Stimulated activated CD4-positive, alpha-beta T cell treated with anti-CD3 and anti-CD28 coated beads, TNF-alpha, amount 100 ng/mL, for 48 hours (primary cell): ENCODE measurements at regions not wholly inside any gene's neighbourhood (a gene's known extent, or its start where the extent isn't known, plus 50 kb on each side); places are given as distances from the start of the nearest gene placed in this dataset.

Experiments used
- DNase-seq, 3 donors: peaks; one replicate each; pipeline ENCODE4 v3.0.0-alpha.2; 2020; ENCODE audit warnings: low read depth in 3 of 3

DNA sequence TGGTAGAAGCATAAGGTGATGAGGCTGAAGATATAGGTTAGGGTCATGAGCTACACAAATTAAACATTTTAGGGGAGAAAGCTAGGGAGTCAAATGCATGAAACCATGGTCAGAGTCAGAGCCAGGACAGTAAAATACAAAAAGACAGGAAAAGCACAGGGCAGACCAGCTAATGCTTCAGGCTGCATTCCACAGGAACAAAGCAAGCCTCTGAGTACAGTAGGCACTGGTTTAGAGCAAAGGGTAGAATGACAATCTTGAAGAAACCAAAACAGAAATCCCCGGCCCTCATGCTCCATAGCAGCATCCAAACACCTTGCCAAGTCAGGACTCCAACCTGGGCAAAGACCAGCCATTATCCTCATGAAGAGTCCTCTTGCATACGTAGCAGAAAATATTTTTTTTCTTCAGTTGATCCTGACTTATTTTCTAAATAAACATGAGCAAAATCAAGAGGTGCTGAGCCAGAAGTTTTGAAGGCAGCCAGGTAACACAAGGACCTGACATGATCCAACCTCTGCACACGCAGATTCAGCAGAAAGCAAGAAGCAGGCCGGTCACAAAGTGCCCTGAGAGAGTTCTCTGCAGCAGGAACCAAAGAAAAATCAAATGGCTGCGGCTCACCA, 273.1 kb downstream of the TTLL7 start:
- no peak for DNase-seq

DNA sequence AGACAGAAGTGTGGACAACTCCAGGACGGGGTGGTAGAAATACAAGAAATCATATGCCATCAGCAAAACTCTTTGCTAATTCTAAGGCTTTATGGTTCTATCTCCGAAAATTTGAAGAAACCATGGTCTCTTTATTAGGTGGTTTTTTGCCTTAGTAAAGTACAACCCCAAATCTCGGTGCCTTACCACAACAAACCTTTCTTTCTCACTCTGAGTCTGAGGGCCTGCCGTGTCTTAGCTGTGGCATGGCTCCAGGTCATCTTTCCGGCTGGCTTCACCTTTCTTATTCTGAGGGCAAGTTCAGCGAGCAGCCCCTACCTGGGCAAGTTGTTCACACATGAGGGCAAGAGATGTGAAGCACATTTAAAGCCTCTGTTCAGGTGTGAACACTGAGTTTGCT, 280.6 kb downstream of the TTLL7 start:
- DNase-seq: no peak

DNA sequence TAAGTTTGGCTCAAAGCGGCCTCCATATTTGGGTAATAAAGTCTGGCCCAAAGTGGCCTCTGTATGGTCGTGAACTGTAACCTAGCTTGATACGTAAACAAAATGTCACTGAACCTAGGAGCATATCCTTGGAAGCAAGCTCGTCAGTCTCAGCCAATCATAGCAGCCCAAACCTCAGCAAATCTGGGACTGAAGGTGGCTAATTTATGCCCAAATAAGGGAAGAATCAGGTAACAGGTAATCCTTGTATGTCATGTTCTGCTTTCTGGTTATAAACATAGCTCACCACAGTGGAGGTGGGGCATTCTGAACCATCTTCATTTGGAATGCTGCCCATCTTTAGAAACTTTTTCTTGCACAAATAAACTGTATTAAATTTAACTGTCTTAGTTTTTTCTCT, 281.1 kb downstream of the TTLL7 start:
- DNase-seq: no peak

DNA sequence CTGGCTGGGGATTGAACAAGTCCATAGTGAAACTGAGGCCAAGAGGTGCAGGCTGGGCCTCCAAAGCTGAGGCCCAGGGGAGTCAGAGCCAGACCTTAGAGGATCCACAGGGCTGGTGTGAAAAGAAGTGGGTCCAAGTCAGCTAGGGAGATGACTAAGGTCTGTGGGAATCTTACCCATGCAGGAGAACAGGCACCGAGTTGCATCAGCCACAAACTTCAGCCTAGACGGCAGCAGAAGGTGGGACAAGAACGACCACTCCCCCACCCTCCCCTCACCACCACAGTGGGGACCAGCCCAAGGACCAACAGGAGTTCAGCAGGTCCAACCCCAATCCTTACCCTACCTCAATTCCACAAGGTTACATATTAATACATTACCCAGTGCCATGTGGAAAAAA, 282.3 kb downstream of the TTLL7 start:
- no peak for DNase-seq

DNA sequence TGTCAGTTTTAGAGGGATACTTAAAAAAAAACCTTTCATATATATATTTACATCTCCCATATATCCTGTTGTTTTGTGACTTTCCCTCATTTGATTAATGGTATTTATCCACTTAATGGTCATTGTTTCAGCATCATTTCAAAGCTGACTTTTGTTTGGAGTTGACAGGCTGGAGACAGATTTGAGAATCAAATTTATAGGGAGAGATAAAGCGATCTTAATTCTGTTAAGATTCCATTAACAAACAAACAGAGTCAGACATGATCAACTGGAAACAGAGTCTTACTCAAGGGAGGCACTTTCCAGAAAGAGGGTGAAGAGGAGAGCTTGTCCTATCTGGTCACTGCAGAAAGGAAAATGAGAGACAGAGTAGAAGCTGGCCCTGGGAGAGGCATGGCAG, 283.4 kb downstream of the TTLL7 start:
- DNase-seq: no peak

DNA sequence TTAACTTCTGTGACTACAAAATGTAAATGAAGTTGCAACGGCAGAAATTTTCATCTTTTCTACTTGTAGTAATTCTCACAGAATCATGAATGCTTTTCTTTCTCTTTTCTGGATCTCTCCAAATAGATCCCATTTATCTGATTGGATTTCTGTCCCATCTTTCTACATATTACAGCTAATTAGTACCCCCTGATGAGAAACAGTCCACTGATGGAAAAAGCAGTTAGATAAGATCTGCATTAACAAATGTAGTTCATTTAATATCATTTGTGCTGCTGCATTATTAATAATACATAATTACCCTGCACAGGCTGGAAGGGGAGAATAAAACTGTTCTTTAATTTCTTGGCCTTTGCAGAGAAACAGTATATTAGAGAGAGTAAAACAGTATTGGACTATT, 289.3 kb downstream of the TTLL7 start:
- no peak for DNase-seq

DNA sequence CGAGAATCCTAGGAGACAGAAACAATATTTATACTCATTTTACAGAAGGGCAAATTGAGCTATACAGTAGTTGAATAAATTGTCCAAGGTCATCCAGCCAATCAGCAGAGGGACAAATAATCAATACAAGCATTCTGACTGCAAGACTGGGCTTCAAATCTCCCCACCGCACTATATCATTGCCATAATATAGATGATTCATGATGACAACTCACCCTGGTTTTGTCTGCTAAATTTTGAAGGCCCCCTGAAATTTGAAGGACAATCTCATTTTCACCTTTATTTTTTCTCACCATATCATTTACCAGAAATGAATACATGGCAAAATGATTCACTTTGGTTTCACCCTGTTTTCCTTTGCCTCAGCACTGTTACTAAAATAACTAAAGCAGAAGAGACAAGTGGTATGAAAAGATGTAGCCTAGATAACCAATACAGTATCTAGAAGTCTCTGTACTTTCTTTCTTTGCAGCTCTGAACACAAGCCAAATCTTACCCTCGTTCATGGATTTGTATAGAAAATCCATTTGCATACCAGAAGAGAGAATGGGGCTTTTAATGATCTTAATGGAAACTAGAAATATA, 292.5 kb downstream of the TTLL7 start:
- DNase-seq: no peak

DNA sequence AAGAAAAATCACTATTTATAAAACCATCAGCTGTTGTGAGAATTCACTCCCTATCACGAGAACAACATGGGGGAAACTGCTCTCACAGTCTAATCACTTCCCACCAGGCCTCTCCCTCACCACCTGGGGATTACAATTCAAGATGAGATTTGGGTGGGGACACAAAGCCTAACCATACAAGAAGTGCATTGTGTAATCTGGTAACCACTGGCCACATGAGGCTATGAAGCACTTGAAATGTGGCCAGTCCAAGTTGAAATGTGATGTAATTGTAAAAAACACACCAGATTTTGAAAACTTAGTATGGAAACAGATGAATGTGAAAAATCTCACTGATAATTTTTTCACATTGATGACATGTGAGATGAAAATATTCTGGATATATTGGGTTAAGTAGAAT, 293.8 kb downstream of the TTLL7 start:
- DNase-seq: no peak

DNA sequence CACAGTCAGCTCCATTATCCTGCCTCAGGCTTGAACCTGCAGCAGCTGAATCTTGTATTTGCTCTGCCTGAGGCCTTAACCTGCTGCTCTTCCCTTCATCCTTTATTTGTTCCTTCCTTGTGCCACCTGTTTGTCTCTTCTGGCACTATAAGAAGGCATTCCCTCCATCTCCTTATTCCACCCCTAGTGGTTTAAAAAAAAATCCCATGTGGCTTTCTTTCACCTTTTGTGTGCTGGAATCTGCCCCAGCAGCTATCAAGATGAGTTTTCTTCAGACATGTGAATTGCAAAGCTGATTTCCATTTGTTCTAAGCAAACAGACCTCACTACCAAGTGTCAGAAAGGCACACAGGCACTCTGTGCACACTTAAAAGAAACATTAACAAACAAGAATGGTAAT, 294.6 kb downstream of the TTLL7 start:
- no peak for DNase-seq

DNA sequence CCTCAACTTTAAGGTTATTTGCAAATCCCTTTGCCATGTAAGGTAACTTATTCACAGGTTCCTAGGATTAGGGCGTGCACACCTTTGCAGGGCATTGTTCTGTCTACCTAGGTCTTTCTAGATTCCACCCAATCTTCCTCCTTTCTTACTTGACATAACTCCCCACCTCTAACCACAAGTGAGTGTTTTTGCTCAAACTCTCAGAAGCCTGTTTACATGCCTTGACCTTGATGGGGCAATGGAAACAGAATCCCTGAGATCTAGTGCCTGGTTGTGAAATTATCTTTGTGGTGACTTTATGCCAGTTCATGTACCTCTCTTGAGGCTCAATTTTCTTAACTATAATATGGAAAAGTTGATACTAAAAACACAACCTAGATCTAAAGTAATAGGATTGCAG, 296.6 kb downstream of the TTLL7 start:
- no peak for DNase-seq

DNA sequence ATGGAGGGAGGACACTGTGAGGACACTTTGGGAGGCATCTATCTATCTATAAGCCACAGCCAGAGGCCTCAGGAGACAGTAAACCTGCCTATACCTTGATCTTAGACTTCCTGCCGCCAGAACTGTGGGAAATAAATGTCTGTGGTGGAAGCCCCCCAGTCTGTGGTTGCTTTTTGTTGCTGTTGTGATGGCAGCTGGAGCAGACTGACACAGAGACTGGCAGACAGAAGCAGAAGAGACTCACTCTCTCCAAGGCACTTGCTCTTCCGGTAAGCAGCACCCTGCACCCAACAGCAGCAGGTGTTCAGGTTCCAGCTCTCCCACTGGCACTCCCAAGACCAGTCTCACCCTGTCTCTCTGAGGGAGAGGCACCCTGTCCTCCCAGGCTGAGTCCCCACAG, 297.6 kb downstream of the TTLL7 start:
- DNase-seq: no peak

DNA sequence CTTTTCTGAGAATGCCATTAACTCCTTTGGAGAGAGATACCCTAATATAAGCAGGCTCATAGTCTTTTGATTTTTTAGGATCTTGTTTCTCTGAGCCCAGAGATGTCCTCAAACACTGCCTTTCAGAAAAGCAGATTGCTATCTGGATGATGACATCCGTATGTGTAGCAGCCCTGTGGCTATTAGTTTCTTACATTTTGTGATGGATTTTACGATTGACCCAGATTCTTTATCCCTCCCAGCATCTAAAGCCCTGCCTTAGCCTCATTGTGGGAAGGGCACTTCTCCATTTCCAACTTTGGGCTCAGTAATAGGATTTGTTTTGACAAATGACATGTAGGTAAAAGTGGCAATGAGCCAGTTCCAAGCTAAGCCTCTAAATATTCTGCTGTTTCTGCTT, 300.3 kb downstream of the TTLL7 start:
- DNase-seq: no peak

DNA sequence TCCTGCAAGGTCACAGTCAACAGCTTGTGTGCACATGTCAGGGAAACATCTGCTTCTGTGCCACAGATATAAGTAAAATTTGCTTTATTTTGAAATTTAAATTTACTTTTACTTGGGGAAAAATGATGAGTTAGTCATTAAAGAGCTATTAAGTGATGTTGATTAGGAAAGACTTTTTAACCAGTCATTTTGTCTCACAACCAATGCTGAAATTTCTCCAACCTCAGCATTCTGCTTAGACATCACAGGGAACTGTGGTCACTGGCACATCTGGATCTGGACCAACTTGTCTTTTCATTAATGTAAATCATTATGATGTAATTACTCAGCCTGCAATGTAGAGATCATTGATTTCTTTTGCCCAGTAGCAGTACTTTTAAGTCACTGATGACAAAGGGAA, 301.0 kb downstream of the TTLL7 start:
- DNase-seq: no peak

DNA sequence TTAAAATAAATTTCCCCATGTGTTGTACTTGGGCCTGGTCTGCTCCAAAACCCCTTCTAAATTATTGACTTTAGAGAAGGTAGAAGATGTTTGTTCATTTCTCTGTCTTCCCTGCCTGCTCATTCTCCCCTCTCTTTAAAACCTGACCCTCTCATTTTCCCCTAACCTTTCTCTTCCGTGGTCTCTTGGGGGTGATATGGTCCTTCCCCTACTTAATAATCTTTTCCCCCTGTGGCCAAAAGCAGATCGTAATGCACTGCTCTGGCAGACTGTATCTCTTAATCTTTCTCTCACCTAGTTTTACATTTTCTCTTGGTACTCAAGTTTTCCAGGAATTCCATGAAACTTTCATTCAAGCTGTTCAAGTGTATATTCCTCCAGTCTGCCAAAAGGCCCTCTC, 301.7 kb downstream of the TTLL7 start:
- no peak for DNase-seq

DNA sequence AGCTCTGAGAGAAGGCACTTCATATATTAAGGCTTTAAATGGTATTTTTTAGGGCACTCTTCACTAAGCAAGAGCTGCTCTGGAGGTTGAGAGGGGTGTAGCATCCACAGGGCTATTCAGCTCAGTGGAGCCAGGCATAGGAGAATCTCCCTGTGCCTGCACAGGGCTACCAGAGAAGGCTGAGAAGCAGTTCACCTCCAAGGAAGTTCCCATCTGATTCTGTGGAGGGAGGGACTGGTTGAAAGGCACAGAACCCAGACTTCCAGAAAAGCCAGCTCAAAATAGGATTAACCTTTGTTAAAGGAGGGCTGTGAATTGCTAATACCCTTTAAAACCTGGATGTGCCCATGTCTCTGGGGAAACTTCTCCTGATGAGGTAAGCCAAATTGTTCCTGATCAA, 304.5 kb downstream of the TTLL7 start:
- no peak for DNase-seq

DNA sequence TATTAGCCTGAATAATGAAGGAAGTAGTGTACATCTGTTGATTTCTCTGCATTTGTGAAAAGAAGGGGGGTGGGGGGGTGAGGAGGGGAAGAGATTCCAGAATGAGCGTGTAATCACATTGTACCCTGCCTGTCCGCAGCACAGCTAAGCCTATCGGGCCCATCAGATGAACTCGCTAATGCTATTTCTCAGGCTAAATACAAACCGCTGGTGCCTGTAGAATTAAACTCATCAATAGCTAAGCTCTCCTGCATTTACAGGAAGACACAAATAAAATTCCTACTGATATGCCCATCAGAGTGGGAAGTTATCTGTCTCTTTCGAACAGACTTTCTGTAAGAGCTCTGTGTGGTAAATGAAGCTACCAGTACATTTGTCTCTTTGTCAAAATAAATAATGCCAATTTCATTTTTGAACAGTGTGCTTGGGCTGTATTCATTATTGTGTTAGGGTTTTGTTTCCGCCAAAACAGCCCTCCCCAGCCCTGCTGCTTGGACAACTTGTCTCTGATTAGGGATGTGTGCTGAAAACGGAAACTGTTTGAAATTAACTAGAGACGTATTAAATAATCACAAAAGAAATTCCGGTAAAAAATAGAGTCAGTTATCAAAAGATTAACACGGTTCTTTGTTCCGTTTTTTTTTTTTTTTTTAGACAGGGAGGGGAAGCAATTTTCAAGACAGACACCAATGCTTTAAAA, 305.4 kb downstream of the TTLL7 start:
- DNase-seq: no peak

DNA sequence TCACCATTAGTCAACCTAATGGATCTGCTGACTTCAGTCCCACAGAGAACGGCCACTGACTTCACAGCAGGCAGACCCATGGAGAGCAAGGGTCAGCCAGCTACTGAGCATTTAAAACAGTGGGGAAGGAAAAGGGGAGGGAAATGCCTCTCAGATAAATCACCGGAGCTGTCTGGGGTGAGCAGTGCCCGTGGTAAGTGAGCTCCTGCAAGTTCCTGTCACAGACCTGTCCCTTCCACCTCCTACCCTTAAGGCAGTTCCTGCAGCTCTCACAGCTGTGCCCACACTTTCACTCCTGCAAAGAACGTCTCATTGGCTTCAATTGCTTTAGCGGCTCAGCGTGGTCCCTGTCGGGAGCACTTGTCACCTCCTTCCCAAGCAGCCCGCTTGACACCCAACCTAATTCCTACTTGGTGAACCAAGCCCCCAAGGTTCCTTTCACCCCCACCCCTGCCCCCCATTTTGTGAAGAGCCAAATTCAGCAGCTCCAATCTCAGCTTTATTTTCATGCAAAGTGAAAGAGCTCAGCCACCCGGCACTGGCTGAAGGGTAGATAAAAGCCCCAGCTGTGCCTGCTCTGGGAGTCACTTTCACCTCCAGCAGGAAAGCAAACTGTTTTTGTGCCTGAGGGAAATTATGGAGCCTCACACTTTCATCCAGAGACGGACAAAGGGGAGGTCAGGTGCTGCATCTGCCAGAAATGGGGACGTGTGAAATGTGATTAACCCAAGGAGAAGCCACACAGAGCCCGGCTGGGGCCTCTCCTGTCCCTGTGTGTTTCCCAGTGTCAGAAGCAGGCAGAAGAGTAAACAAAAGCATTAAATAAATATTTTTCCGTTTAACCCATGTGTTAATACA, 306.2 kb downstream of the TTLL7 start:
- no peak for DNase-seq

DNA sequence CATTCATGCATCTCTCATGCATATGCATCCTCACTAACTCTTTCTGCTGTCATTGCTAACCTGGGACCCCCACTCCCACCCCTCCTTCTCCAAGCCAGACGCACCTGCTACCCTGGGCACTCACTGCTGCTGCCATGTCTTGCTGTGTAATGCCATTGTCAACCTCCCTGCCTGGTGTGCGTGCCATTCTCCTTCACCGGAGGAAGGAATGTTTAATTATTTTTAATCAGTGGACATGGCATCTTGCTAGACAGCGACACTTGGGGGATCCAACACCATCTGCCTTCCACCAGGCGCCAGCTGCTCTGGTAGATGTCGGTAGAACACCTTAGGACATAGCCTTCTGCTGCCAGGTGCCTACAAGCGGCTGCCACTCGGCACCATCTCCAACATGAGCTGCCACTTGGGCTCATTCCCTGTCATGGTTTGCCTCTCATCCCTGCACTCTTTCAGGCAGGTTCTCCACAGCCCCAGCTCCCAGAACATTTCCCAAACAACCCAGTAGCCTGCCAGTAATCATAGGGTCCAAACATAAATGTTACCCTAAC, 306.9 kb downstream of the TTLL7 start:
- DNase-seq: no peak

DNA sequence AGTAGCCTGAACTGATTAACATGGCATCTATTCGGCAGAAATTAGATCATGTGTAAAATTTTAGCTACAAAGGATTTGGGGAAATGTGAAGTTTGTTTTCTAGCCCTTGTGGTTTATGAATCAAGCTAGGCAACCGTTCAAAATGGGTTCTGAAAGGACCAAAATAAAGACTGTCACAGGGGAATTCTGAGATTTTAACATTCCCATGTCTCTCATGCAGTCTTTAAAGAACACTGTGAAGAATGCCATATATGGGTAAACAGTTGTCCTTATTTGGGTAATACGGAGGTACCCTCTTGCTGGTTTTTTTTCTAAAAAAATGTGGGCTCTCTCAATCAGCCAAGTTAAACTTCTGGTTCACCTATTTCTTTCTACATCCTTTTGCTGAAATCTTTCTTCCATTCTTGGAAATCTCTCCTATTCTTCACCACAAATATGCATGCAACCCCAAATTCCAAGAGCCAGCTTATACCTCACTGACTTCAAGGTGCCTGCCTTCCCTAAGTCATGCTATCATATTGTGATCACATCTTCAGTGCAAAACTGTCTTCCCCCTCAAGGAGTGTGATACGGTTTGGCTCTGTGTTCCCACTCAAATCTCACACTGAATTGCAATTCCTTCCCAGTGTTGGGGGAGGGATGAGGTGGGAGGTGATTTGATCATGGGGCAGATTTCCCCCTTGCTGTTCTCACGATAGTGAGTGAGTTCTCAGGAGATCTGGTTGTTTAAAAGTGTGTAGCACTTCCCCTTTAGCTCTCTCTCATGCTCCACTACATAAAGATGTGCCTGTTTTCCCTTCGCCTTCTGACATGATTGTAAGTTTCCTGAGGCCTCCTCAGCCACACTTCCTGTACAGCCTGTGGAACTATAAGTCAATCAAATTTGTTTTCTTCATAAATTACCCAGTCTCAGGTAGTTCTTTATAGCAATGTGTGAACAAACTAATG, 308.7 kb downstream of the TTLL7 start:
- no peak for DNase-seq

DNA sequence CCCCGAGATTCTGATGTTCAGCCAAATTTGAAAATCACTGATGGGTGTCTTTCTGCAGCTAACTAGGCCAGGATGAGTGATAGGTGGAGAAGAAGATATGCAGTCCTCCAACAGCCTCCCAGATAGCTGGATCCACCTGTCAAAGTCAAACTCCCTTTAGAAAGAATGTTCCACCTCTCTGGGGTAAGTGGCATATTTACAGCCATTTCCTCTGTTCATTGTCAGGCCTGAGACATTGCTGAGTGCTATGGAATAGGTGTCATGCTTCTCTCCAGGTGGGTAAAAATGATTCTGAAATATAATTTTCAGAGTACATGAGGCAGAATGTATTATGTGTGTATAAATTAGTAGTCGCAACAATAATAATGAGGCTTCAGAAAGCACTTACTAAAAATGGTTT, 316.8 kb downstream of the TTLL7 start:
- DNase-seq: no peak

DNA sequence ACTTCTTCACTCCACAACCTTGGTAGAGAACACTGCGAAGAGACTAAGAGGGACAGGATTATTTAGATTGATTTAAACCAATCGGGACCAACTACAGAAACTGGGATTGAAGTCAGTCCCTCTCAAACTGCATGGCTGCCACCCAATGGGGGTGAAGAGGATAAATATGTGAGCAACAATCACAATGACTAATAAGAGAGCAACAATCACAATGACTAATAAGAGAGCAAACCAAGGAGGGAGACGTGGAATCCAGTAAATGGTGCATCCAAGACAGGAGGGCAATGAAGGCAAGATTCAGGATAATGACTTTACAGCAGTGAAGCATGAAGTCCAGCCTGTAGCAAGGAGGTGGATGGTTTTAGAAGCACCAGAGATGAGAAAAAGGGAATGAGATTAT, 322.8 kb downstream of the TTLL7 start:
- no peak for DNase-seq
